Activated B cell treated with CpG ODN at 0.5 μM for 24 hours (primary cell): ENCODE measurements at regions not wholly inside any gene's neighbourhood (a gene's known extent, or its start where the extent isn't known, plus 50 kb on each side); places are given as distances from the start of the nearest gene placed in this dataset.

ENCODE experiments used
- ATAC-seq: fragments of 200-7000 bp; cut with Tn5 transposase; one replicate; pipeline ENCODE4 v1.10.0; 2021; ENCODE audit warnings: low read depth, mild to moderate bottlenecking, moderate library complexity
- CTCF ChIA-PET: fragments of 350-600 bp; sonication (Branson Sonifier 250); formaldehyde crosslinking; loops from one replicate; lab custom pipeline; 2021; ENCODE audit warnings: antibody characterized with exemption; lab: Charles Lee
- POLR2A ChIA-PET: fragments of 350-600 bp; sonication (Branson Sonifier 250); formaldehyde crosslinking; loops from one replicate; lab custom pipeline; 2021; ENCODE audit warnings: antibody characterized with exemption; lab: Charles Lee
- DNase-seq: peaks from one replicate; pipeline ENCODE4 v3.0.0; 2022
- H3K27ac Mint-ChIP-seq: one replicate; pipeline ENCODE4 v1.8.0; 2020; ENCODE audit warnings: mixed read lengths
- H3K27me3 Mint-ChIP-seq: one replicate; pipeline ENCODE4 v1.8.0; 2021; ENCODE audit warnings: mixed read lengths
- H3K36me3 Mint-ChIP-seq: one replicate; pipeline ENCODE4 v1.8.0; 2021; ENCODE audit warnings: low read depth, mixed read lengths
- H3K4me1 Mint-ChIP-seq: one replicate; pipeline ENCODE4 v1.8.0; 2021; ENCODE audit warnings: mixed read lengths
- H3K4me3 Mint-ChIP-seq: one replicate; pipeline ENCODE4 v1.8.0; 2020; ENCODE audit warnings: mild to moderate bottlenecking, mixed read lengths
- H3K9me3 Mint-ChIP-seq: one replicate; pipeline ENCODE4 v1.8.0; 2020; ENCODE audit warnings: mixed read lengths
- CTCF ChIP-seq: fragments of 200-600 bp; IDR thresholded peaks from one replicate; pipeline ENCODE4 v1.8.0; 2022; ENCODE audit warnings: antibody characterized with exemption, mild to moderate bottlenecking
- intact Hi-C: fragments of 100-400 bp; cut with micrococcal nuclease; formaldehyde crosslinking; loops from one replicate; pipeline ENCODE4 v1.15.1; 2024

- ChIA-PET CTCF (no interaction called here), POLR2A (no interaction called here)
- no peaks in the 10 kb centered on the region for H3K27me3 Mint-ChIP-seq
- no peak overlapping the region for H3K27ac Mint-ChIP-seq
- no peak for TF ChIP-seq CTCF
- no peaks in the 10 kb centered on the region for H3K4me1 Mint-ChIP-seq
- intact Hi-C loops = no loop called here
- no peak overlapping the region for H3K4me3 Mint-ChIP-seq
- ATAC-seq (no peak), DNase-seq (no peak)
- no peaks in the 10 kb centered on the region for H3K36me3 Mint-ChIP-seq
- no peaks in the 10 kb centered on the region for H3K9me3 Mint-ChIP-seq
Measured at GRCh38 chr12:19053218-19053617, 76.3 kb upstream of the PLEKHA5 start.

DNA sequence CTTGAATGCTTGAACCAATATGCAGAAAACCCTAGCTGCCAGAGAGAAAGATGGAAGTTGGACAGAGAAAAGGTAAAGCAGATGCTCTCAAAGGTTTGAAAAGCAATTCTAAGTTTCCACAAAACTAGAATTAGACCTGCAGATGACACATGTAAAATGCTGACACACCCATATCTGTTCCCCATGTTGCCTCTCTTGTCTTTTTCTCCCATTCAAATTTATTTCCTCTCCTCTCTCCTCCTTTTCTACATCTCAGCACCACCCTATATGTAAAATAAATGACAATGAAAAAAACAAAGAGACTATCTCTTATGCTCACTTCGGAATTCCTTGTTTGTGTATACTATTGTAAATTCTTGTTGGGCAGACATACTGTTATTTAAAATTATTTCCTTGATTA is 75.5 kb upstream of the PLEKHA5 start:
- no peaks in the 10 kb centered on the region for H3K9me3 Mint-ChIP-seq
- no peaks in the 10 kb centered on the region for H3K4me1 Mint-ChIP-seq
- no peak for TF ChIP-seq CTCF
- H3K36me3 Mint-ChIP-seq = no peaks in the 10 kb centered on the region
- H3K27ac Mint-ChIP-seq = no peak overlapping the region
- ATAC-seq = no peak
- H3K4me3 Mint-ChIP-seq = no peak overlapping the region
- ChIA-PET POLR2A (no interaction called here), CTCF (no interaction called here)
- DNase-seq = no peak
- intact Hi-C loops = no loop called here
- H3K27me3 Mint-ChIP-seq = no peaks in the 10 kb centered on the region

DNA sequence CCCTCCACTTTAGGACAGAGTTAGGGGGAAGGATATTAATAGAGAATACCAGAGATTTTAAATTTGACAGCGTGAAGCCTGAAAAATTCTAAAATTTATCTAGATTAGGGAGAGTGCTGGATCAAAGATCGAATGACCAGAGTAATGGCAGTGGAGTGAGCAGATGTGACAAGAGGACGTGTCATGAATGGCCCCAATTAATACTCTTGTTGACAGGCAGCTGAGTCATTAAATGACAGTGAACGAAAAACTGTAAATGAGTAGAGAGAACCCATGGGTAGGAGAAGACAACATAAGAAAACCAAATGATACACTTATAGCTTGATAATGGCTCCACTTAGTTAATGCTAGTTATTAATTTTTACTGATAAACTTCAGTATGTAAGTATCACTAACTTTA is 73.9 kb upstream of the PLEKHA5 start:
- Mint-ChIP-seq H3K27ac (no peak overlapping the region), H3K4me3 (no peak overlapping the region), H3K36me3 (no peaks in the 10 kb centered on the region), H3K27me3 (no peaks in the 10 kb centered on the region), H3K9me3 (no peaks in the 10 kb centered on the region), H3K4me1 (no peaks in the 10 kb centered on the region)
- DNase-seq (no peak), ATAC-seq (no peak)
- POLR2A ChIA-PET = no interaction called here
- no peak for TF ChIP-seq CTCF
- intact Hi-C loops = no loop called here
- CTCF ChIA-PET = no interaction called here

DNA sequence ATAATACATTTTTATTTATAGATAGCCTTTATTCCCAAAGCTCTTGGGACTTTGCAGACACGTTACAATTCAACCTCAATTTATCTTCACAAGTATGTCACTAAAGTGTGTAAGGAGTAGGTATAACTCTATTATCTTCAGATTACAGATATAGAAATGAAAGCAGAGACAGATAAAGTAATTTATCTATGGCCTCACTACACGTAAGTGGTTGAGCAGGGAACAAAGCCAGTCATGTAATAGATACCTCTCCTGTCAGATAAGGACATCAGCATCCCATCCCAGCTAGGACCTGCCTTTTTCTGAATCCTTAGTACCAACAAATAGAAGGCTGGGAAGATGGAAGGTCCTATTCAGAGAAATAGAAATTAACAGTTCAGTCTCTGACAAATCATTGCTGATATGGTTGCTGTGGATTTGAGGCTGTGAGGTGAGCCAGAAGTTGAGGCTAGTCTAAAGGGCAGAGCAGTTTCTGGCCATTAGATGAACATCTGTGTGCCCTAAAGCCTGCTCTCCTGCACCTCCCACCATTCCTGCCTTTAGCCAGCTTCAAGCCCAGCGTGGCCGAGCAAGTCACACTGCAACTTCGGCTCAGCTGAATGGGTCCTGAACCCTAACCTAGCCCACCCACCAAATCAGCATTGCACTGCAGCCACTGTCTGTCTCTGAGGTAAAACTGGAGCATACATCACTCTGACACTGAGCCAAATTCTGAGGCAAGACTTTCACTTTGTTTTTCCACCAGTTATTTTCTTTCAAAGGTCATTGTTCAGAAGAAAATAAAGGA is 71.1 kb upstream of the PLEKHA5 start:
- intact Hi-C loops = no loop called here
- no peaks in the 10 kb centered on the region for H3K4me1 Mint-ChIP-seq
- peaks cover 5% of the 10 kb centered on the region for H3K9me3 Mint-ChIP-seq
- CTCF ChIA-PET = no interaction called here
- no peak overlapping the region for H3K27ac Mint-ChIP-seq
- TF ChIP-seq CTCF = no peak
- no peak overlapping the region for H3K4me3 Mint-ChIP-seq
- DNase-seq = no peak
- ATAC-seq = no peak
- H3K27me3 Mint-ChIP-seq = no peaks in the 10 kb centered on the region
- H3K36me3 Mint-ChIP-seq = no peaks in the 10 kb centered on the region
- POLR2A ChIA-PET = no interaction called here

GRCh38 chr12:19064713-19065112 is 64.8 kb upstream of the PLEKHA5 start:
- DNase-seq (no peak), ATAC-seq (no peak)
- CTCF ChIA-PET = no interaction called here
- POLR2A ChIA-PET = no interaction called here
- TF ChIP-seq CTCF = no peak
- intact Hi-C loops = no loop called here
- no peak overlapping the region for H3K27ac Mint-ChIP-seq
- no peaks in the 10 kb centered on the region for H3K4me1 Mint-ChIP-seq
- H3K36me3 Mint-ChIP-seq = no peaks in the 10 kb centered on the region
- peaks cover 5% of the 10 kb centered on the region for H3K9me3 Mint-ChIP-seq
- H3K27me3 Mint-ChIP-seq = no peaks in the 10 kb centered on the region
- no peak overlapping the region for H3K4me3 Mint-ChIP-seq
